GM12873 (cell line): ENCODE measurements at regions not wholly inside any gene's neighbourhood (a gene's known extent, or its start where the extent isn't known, plus 50 kb on each side); places are given as distances from the start of the nearest gene placed in this dataset.

Experiments used
- CTCF ChIP-seq: IDR thresholded peaks from 2 replicates; pipeline ENCODE4 v1.5.1; 2012; ENCODE audit warnings: low read depth, mild to moderate bottlenecking, moderate library complexity, low read length, control low read depth; ENCODE audit not compliant: insufficient read depth; ENCODE audit errors: missing control alignments

GRCh38 chr5:143972068-143972467 is 160.1 kb downstream of the HMHB1 start:
- no peak for TF ChIP-seq CTCF

GRCh38 chr5:143976055-143976454 is 164.1 kb downstream of the HMHB1 start:
- no peak for TF ChIP-seq CTCF

- TF ChIP-seq CTCF: no peak
These were observed 166.0 kb downstream of the HMHB1 start for GRCh38 chr5:143977891-143978461.

GRCh38 chr5:143979044-143979690 is 167.2 kb downstream of the HMHB1 start:
- no peak for TF ChIP-seq CTCF

GRCh38 chr5:143980506-143980905 is 168.5 kb downstream of the HMHB1 start:
- TF ChIP-seq CTCF: no peak

- TF ChIP-seq CTCF: no peak
These were observed 174.0 kb downstream of the HMHB1 start for GRCh38 chr5:143985832-143986515.

- no peak for TF ChIP-seq CTCF
These were observed 174.7 kb downstream of the HMHB1 start for GRCh38 chr5:143986516-143987212.
